ENCODE measurements at regions not wholly inside any gene's neighbourhood (a gene's known extent, or its start where the extent isn't known, plus 50 kb on each side); places are given as distances from the start of the nearest gene placed in this dataset.

- Histone ChIP-seq H2AFZ (ENCODE audit: low read depth) (no peak overlapping the region), H4K20me1 (ENCODE audit: insufficient read depth) (no peaks in the 10 kb centered on the region), H3K4me3 (ENCODE audit: low read depth in 2 of 2, low read length in 1 of 2) (no peak overlapping the region), H3K9me3 (no peaks in the 10 kb centered on the region), H3K4me2 (no peak overlapping the region), H3K36me3 (replicated peaks in 1 of 2; ENCODE audit: control insufficient read depth in 1 of 2, insufficient read depth in 2 of 2, low read length in 1 of 2) (no peaks in the 10 kb centered on the region), H3K9me2 (no peaks in the 10 kb centered on the region), H3K4me1 (ENCODE audit: control insufficient read depth in 1 of 2, insufficient read depth in 2 of 2, low read depth in 1 of 2, low read length in 1 of 2) (no peaks in the 10 kb centered on the region), H3F3A (replicated peaks; ENCODE audit: insufficient read depth) (no peaks in the 10 kb centered on the region), H3K27me3 (ENCODE audit: insufficient read depth) (no peaks in the 10 kb centered on the region), H3K27ac (ENCODE audit: low read depth in 2 of 2, low read length in 1 of 2) (no peak overlapping the region), H3K79me2 (ENCODE audit: insufficient read depth) (no peaks in the 10 kb centered on the region), H3K9ac (no peak overlapping the region)
- TF ChIP-seq NRF1 (IDR thresholded peaks at IDR 0.05; ENCODE audit: low read depth, low read length) (no peak), SIN3A (IDR thresholded peaks at IDR 0.05; ENCODE audit: borderline replicate concordance, low read depth, low read length) (no peak), MXI1 (IDR thresholded peaks at IDR 0.05; ENCODE audit: low read depth, low read length) (no peak), JUND (IDR thresholded peaks at IDR 0.05) (no peak), GABPA (IDR thresholded peaks at IDR 0.05; ENCODE audit: low read depth) (no peak), GATA2 (CRISPR knock-in tag; IDR thresholded peaks at IDR 0.05) (no peak), FOXM1 (IDR thresholded peaks at IDR 0.05; ENCODE audit: low read depth) (no peak), ZBTB33 (IDR thresholded peaks at IDR 0.05; ENCODE audit: borderline replicate concordance, low read depth) (no peak), FOSL2 (IDR thresholded peaks at IDR 0.05; ENCODE audit: borderline replicate concordance, low read depth) (no peak)
- TF ChIP-seq, protein P1, sequence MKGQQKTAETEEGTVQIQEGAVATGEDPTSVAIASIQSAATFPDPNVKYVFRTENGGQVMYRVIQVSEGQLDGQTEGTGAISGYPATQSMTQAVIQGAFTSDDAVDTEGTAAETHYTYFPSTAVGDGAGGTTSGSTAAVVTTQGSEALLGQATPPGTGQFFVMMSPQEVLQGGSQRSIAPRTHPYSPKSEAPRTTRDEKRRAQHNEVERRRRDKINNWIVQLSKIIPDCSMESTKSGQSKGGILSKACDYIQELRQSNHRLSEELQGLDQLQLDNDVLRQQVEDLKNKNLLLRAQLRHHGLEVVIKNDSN (IDR thresholded peaks at IDR 0.05; ENCODE audit: borderline replicate concordance, low read depth) = no peak
- CTCF ChIA-PET = no interaction called here
- WGBS (ENCODE audit: low lambda C conversion rate) = 62% methylated on average over 8 of the region's 20 CpGs
- DNase-seq = no peak
- POLR2A ChIA-PET = no interaction called here
Observed at GRCh38 chr6:167401525-167402194, 76.8 kb downstream of the TTLL2 start.

DNA sequence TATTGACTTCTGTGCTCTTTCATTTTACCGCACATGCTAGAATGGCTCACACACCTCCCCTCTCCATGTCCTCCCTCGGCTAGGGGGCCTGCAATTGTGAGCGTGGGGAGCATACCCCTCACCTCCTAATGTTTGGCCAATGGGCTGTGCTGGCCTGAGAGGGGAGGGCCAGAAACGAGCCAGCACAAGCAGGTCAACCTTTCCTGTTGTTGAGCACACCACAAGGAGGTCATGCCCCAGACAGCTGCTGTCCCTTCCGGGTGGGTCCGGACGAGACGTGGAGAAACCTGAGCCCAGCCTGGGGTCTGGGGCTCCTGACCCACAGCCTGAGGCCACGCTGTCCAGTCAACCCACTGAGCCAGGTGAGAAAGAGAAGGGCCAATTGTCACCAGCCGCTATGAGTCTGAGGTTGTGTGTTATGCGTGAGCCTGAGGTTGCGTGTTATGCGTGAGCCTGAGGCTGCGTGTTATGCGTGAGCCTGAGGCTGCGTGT is 77.4 kb downstream of the TTLL2 start:
- WGBS (ENCODE audit: low lambda C conversion rate) = 60% methylated on average over 14 of the region's 16 CpGs
- Histone ChIP-seq H3K4me3 (ENCODE audit: low read depth in 2 of 2, low read length in 1 of 2) (no peak overlapping the region), H3K4me1 (ENCODE audit: control insufficient read depth in 1 of 2, insufficient read depth in 2 of 2, low read depth in 1 of 2, low read length in 1 of 2) (no peaks in the 10 kb centered on the region), H3K27ac (ENCODE audit: low read depth in 2 of 2, low read length in 1 of 2) (no peak overlapping the region), H2AFZ (ENCODE audit: low read depth) (no peak overlapping the region), H3K9me2 (no peaks in the 10 kb centered on the region), H3K36me3 (replicated peaks in 1 of 2; ENCODE audit: control insufficient read depth in 1 of 2, insufficient read depth in 2 of 2, low read length in 1 of 2) (no peaks in the 10 kb centered on the region), H3K27me3 (ENCODE audit: insufficient read depth) (no peaks in the 10 kb centered on the region), H4K20me1 (ENCODE audit: insufficient read depth) (no peaks in the 10 kb centered on the region), H3K9me3 (no peaks in the 10 kb centered on the region), H3K4me2 (no peak overlapping the region), H3K79me2 (ENCODE audit: insufficient read depth) (no peaks in the 10 kb centered on the region), H3K9ac (no peak overlapping the region), H3F3A (replicated peaks; ENCODE audit: insufficient read depth) (no peaks in the 10 kb centered on the region)
- POLR2A ChIA-PET = no interaction called here
- CTCF ChIA-PET = no interaction called here
- no peak for DNase-seq
- TF ChIP-seq NFIC (IDR thresholded peaks at IDR 0.05; ENCODE audit: borderline replicate concordance) = no peak
- TF ChIP-seq TEAD4 (IDR thresholded peaks at IDR 0.05; ENCODE audit: borderline replicate concordance, insufficient read depth) = no peak
- no peak for TF ChIP-seq SMC3 (IDR thresholded peaks at IDR 0.05; ENCODE audit: low read depth, low read length)

Data from SK-N-SH (cell line).